Chondrocyte (in vitro differentiated cells): ENCODE measurements at regions not wholly inside any gene's neighbourhood (a gene's known extent, or its start where the extent isn't known, plus 50 kb on each side); places are given as distances from the start of the nearest gene placed in this dataset.
"Not testable (repeated sequence)": the region's sequence is repeated elsewhere in the genome, so short reads cannot be mapped to it uniquely, and the experiment has no call there.

Experiments
- DNase-seq: peaks from one replicate; pipeline ENCODE4 v3.0.0; 2021; ENCODE audit warnings: mixed read lengths, low spot score
- H3K27ac Mint-ChIP-seq: one replicate; pipeline ENCODE4 v1.8.0; 2021; ENCODE audit warnings: mild to moderate bottlenecking, moderate library complexity, mixed read lengths; ENCODE audit not compliant: unreplicated experiment
- H3K27me3 Mint-ChIP-seq: 2 replicates; pipeline ENCODE4 v1.8.0; 2021; ENCODE audit warnings: low read depth, mixed read lengths
- H3K36me3 Mint-ChIP-seq: 2 replicates; pipeline ENCODE4 v1.8.0; 2021; ENCODE audit warnings: low read depth, mixed read lengths
- H3K4me1 Mint-ChIP-seq: 2 replicates; pipeline ENCODE4 v1.8.0; 2021; ENCODE audit warnings: low read depth, mild to moderate bottlenecking, mixed read lengths
- H3K4me3 Mint-ChIP-seq: one replicate; pipeline ENCODE4 v1.8.0; 2021; ENCODE audit warnings: mild to moderate bottlenecking, moderate library complexity, mixed read lengths; ENCODE audit not compliant: unreplicated experiment
- H3K9me3 Mint-ChIP-seq: 2 replicates; pipeline ENCODE4 v1.8.0; 2021; ENCODE audit warnings: low read depth, mixed read lengths
- TF ChIP-seq, protein P1 (sequence below): fragments of 200-600 bp; sonication (generic); IDR thresholded peaks from 2 replicates; pipeline ENCODE4 v1.5.0; 2021; ENCODE audit warnings: antibody characterized with exemption, mild to moderate bottlenecking, moderate library complexity

DNA sequence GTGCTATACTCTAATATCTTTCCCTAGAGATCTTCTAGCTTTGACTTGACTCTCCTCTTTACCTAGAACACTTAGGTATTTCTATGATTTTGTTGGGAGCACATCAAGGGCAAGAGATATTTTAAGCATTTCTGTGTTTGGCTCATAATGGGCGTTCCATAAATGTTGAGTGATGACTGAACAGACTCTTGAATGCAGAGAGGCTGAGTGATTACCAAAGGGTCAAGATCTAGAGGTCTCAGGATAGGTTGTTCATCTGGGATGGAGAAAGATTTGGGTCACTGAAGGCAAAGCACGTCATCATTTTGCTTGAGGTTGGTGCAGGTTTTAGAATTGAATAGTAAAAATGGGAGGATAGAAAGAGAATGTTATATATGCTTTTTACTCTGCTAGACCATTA, 705.4 kb upstream of the B3GALT2 start:
- no peak for DNase-seq
- TF ChIP-seq, protein P1, sequence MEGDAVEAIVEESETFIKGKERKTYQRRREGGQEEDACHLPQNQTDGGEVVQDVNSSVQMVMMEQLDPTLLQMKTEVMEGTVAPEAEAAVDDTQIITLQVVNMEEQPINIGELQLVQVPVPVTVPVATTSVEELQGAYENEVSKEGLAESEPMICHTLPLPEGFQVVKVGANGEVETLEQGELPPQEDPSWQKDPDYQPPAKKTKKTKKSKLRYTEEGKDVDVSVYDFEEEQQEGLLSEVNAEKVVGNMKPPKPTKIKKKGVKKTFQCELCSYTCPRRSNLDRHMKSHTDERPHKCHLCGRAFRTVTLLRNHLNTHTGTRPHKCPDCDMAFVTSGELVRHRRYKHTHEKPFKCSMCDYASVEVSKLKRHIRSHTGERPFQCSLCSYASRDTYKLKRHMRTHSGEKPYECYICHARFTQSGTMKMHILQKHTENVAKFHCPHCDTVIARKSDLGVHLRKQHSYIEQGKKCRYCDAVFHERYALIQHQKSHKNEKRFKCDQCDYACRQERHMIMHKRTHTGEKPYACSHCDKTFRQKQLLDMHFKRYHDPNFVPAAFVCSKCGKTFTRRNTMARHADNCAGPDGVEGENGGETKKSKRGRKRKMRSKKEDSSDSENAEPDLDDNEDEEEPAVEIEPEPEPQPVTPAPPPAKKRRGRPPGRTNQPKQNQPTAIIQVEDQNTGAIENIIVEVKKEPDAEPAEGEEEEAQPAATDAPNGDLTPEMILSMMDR = no peak
- Mint-ChIP-seq H3K9me3 (peaks cover 3% of the 10 kb centered on the region), H3K27ac (no peak overlapping the region), H3K4me3 (no peak overlapping the region), H3K36me3 (no peaks in the 10 kb centered on the region), H3K27me3 (no peaks in the 10 kb centered on the region), H3K4me1 (no peaks in the 10 kb centered on the region)

- TF ChIP-seq, protein P1 = no peak
- H3K27me3 Mint-ChIP-seq = no peaks in the 10 kb centered on the region
- no peak overlapping the region for H3K4me3 Mint-ChIP-seq
- H3K9me3 Mint-ChIP-seq = peaks cover 3% of the 10 kb centered on the region
- no peaks in the 10 kb centered on the region for H3K36me3 Mint-ChIP-seq
- no peak overlapping the region for H3K27ac Mint-ChIP-seq
- no peaks in the 10 kb centered on the region for H3K4me1 Mint-ChIP-seq
- no peak for DNase-seq
Observed at GRCh38 chr1:193890935-193891334, 704.5 kb upstream of the B3GALT2 start.

DNA sequence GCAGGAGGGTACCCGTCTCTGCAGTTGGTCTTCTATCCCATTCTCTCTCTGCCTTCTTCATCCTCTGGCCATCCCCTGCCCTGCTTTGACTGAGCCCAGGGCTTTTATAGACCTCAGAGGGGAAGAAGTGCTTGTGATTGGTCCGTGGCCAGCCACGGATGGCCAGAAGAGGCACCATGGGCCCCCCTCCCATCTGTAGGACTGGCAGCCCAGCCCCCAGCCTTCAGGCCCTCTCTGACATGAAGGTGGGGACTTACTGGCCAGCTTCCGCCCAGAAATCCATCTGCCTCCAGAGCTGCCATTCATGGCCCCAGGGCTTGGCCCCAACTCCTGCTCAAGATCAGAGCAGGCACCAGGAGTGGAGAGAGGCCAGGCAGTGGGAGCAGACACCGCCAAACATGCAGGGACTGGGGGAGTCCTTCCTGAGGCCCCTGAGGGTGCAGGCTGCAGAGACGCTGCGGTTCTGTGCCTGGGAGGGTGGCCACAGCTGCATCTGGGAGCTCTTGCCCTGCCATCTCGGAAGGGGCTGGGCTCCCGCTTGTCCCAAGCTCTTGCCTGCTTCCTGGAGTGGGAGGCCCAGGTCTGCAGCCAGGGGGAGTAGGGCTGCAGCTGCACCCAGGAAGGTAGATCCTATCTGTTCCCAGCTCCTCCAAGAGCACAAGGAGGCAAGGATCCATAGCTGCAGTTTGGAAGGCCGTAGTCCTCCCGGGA, 698.6 kb upstream of the B3GALT2 start:
- no peaks in the 10 kb centered on the region for H3K27me3 Mint-ChIP-seq

DNA sequence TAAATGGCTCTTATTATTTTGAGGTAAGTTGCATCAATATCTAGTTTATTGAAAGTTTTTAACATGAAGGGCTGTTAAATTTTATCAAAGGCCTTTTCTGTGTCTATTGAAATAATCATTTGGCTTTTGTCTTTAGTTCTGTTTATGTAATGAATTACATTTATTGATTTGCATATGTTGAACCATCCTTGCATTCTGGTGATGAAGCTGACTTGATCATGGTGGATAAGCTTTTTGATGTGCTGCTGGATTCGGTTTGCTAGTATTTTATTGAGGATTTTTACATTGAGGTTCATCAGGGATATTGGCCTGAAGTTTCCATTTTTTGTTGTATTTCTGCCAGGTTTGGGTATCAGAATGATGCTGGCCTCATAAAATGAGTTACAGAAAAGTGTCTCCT, 691.5 kb upstream of the B3GALT2 start:
- H3K27me3 Mint-ChIP-seq, H3K4me1 Mint-ChIP-seq, H3K36me3 Mint-ChIP-seq, H3K27ac Mint-ChIP-seq, H3K4me3 Mint-ChIP-seq, DNase-seq: not testable (repeated sequence)
- peaks cover 33% of the 10 kb centered on the region for H3K9me3 Mint-ChIP-seq

More for the DNA sequence above, 698.6 kb upstream of the B3GALT2 start:
- peaks cover 3% of the 10 kb centered on the region for H3K9me3 Mint-ChIP-seq
- TF ChIP-seq, protein P1 = no peak
- no peaks in the 10 kb centered on the region for H3K36me3 Mint-ChIP-seq
- H3K4me1 Mint-ChIP-seq = no peaks in the 10 kb centered on the region
- no peak for DNase-seq
- H3K4me3 Mint-ChIP-seq = no peak overlapping the region
- no peak overlapping the region for H3K27ac Mint-ChIP-seq

GRCh38 chr1:193868425-193868824, 682.0 kb upstream of the B3GALT2 start:
- Mint-ChIP-seq H3K27me3 (no peaks in the 10 kb centered on the region), H3K4me1 (no peaks in the 10 kb centered on the region), H3K36me3 (no peaks in the 10 kb centered on the region), H3K9me3 (peaks cover 13% of the 10 kb centered on the region), H3K4me3 (no peak overlapping the region), H3K27ac (no peak overlapping the region)
- DNase-seq = no peak
- TF ChIP-seq, protein P1 = no peak

- no peak overlapping the region for H3K4me3 Mint-ChIP-seq
- no peaks in the 10 kb centered on the region for H3K9me3 Mint-ChIP-seq
- no peak for DNase-seq
- peaks cover 5% of the 10 kb centered on the region for H3K4me1 Mint-ChIP-seq
- no peaks in the 10 kb centered on the region for H3K36me3 Mint-ChIP-seq
- TF ChIP-seq, protein P1 = no peak
- no peak overlapping the region for H3K27ac Mint-ChIP-seq
- peaks cover 1% of the 10 kb centered on the region for H3K27me3 Mint-ChIP-seq
Observed at GRCh38 chr1:193856261-193856660, 669.8 kb upstream of the B3GALT2 start.
